HCT116 (cell line): ENCODE measurements at regions not wholly inside any gene's neighbourhood (a gene's known extent, or its start where the extent isn't known, plus 50 kb on each side); places are given as distances from the start of the nearest gene placed in this dataset.

ENCODE experiments used
- POLR2A ChIP-seq: IDR thresholded peaks from 2 replicates; pipeline ENCODE4 v1.7.0; 2011; ENCODE audit warnings: borderline replicate concordance; ENCODE audit not compliant: insufficient read depth, insufficient read length; ENCODE audit errors: extremely low read depth
- POLR2AphosphoS5 ChIP-seq: IDR thresholded peaks from 2 replicates; pipeline ENCODE4 v1.6.1; 2011; ENCODE audit warnings: mild to moderate bottlenecking, low read depth, low read length, moderate library complexity
- REST ChIP-seq: IDR thresholded peaks from 2 replicates; pipeline ENCODE4 v1.6.1; 2012; ENCODE audit warnings: low read depth
- TCF7L2 ChIP-seq: IDR thresholded peaks from 2 replicates; pipeline ENCODE4 v1.7.0; 2011; ENCODE audit warnings: borderline replicate concordance, inconsistent platforms; ENCODE audit not compliant: insufficient read depth, insufficient read length; ENCODE audit errors: extremely low read depth
- ZNF274 ChIP-seq: fragments of 200-500 bp; sonication (Bioruptor generic); IDR thresholded peaks from 2 replicates; pipeline ENCODE4 v1.6.1; 2014; ENCODE audit warnings: mild to moderate bottlenecking, low read depth, low read length, inconsistent platforms

GRCh38 chr6:139592011-139592410 lies 217.6 kb upstream of the CITED2 start:
- no peak for TF ChIP-seq POLR2A
- TF ChIP-seq POLR2AphosphoS5: no peak
- TF ChIP-seq REST: no peak
- no peak for TF ChIP-seq ZNF274
- no peak for TF ChIP-seq TCF7L2
